DMS53 treated with DMSO at 0.1 percent for 48 hours (cell line): ENCODE measurements at regions not wholly inside any gene's neighbourhood (a gene's known extent, or its start where the extent isn't known, plus 50 kb on each side); places are given as distances from the start of the nearest gene placed in this dataset.
A peak's percentile ranks its signal among the peaks of the same experiment; 100 is the strongest.

ENCODE experiments used
- DNase-seq: peaks from one replicate; lab custom pipeline; 2025; ENCODE audit not compliant: unreplicated experiment; lab: John Stamatoyannopoulos, UW

DNA sequence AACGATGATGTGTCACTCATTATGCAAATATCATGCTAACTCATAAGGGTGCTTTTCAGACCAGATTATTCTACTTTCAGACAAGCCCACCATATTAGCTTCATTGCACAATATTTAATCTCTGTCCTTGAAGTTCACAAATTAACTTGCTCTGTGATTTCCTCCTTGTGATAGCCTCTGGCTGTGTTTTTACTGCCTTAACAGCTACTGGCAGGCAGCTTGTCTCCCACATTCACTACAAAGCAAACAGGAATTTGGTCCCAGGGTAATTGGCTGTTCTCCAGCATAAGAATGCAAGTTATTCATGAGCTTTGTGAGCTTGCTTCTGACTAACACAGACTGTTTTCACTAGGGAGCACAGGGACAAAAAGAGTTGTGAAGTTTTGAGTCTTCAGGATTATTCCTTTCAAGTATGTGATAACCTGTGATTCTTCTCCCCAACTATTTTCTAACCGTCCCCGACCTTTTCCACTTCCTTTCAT is 87.9 kb upstream of the HMCN1 start:
- DNase-seq, result no peak

DNA sequence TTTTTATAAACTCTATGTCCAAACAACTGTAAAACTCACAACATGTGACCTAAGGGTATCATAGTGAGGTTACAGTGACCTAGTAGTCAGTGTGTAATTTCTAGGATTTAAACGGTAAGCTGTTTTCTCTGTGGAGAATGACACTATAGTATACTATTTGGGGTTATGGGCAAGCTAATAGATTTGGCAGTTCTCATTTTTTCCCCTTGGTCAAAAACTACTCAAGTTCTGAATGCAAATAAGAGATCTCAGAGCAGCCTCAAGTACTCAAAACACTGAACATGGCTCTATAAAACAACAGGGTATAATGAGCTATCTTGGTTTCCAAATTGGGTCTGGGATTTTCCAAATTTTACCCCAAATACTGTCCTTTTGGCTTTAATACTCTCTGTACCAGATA is 88.5 kb upstream of the HMCN1 start:
- no peak for DNase-seq

DNA sequence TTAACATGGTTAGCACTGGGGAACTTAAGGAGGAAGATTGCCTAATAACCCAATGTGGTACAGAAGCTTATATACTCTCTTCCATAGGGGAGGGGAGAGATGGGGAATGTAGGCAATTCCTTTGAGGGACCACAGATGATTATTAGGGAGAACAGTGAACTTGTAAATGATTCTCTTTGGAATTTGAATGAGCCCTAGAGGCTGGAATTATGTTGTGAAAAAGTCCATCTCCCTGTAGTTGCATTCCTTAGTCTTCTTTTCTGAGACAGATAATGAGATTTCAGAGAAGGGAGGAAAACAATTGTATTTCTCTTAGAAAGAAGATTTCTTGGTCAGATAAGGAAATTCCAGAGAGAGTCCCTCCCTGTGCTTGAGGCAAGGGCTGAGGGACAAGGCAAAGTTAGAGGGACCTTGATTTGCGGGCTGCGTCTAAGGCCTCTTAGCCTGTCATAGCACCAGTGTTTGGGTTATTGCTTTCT is 89.0 kb upstream of the HMCN1 start:
- no peak for DNase-seq

DNA sequence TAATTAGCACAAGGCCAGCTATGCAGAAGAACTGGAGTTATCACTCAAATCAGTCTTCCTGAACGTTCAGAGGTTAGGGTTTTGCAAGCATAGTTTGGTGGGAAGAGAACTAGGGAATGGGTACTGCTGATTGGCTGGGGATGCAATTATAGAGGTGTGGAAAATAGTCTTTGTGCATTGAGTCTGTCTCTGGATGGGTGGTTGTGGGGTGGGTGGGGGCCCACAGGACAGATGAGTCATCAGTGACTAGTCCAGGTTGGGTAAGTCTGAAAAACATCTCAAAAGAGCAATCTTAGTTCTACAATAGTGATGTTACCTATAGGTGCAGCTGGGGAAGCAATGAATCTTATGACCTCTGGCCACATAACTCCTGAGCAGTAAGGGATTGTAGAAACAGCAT is 89.7 kb upstream of the HMCN1 start:
- DNase-seq, result no peak

DNA sequence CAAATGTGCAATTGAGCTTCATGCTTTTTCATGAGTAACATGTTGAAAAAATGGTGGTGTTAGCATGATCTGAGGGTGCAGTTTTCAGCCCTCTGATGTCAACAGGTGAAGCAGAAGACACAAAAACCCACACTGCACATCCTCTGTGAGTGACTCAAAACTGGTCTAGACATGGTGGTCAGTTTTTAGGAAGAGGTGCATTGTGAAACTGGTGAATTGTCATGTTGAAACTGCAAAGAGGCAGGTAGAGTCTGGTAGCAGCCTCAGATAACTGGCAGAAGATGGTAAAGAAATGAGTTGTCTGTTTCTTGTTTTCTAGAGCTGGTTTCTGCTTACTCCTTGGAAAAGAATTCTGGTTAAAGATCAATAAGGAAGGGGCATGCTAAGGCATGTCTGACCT is 97.3 kb upstream of the HMCN1 start:
- no peak for DNase-seq

DNA sequence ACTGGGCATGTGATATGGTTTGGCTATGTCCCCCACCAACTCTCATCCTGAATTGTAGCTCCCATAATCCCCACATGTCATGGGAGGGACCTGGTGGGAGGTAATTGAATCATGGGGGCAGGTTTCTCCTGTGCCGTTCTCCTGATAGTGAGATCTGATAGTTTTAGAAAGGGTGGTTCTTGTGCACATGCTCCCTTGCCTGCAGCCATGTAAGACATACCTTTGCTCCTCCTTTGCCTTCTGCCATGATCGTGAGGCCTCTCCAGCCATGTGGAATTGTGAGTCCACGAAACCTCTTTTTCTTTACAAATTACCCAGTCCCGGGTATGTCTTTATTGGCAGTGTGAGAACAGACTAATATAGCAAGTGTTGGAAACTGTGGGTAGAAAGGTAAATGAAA is 99.5 kb upstream of the HMCN1 start:
- DNase-seq, result no peak

DNA sequence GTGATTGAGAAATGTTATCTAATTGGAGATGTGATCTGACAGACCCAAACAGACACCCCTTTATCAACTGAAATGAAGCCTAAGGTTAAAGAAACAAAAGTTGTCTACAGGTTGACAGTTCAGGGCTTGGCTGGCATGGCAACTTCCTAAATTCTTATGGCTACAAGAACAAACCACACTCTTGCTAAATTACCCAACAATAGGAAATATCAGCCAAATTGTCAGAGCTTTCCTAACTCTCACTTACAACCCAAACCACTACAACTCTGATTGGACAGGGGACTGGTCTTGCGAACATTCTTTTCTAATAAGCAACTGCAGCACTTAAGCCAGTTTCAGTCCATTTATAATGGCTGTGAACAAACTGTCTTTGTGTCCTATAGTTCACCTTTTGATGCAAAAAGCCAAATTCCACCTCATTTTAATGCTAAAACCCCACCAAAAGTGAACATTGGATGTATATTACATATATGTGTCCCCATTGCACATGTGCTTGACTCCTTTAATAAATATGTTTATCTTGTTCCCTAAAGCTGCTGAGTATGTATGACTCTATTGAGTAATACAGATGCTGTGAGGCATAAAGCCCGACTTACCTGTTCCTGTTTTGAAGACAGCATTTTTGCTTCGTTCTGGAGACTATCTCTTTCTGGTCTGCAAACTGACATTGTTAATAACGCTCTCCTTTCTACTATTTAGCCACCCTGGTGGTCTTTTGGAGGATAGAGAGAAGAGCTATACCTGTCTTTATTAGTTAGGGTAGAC is 101.3 kb upstream of the HMCN1 start:
- no peak for DNase-seq

DNA sequence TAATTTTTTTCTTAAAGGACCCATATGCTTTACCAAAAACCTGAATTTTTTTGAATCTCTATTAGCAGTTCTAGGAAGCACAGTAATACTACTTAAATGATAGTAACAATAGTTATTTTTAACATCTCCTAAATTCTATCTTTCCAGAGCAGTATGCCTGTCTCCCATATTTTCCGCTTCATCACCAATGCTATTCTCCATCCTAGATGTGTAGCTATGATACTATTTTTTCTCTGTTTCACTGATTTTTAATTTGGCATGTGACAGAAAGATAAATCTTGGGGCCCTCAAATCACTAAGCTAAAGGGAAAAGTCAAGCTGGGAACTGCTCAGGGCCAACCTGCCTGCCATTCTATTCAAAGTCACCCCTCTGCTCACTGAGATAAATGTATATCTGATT is 102.3 kb upstream of the HMCN1 start:
- DNase-seq, result no peak

DNA sequence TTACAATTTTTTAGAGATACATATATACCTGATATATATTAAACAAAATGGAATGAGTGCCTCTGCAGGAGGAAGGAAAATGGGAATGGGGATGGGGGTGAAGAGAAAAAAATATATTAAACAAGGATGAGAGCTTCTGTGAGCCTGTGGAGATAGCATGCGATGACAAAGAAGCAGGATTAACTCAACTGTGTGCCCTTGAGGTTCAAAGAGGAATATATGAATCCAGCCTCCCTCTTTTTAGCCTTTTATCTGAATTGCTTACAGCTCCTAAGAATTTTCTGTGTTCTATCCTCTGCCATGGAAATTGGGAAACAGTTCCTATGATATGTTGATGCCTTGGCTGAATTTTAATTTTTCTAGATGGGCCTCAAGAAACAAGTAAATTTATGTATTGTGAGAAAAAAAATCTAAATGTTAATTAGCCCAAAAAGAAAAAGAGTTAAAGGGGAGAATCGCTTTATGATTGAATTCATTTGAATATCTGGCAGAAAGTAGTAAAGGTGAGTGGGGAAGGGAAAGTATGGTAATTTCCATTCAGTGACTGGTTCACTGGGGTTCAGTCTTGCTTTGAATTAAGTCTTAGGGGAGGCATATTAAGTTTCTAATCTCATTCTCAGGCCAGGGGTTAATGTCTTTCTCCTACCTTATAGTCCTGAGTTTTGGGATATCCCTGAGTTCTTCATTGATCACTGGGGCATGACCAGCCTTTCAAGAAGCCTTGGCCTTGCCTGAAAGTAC is 106.3 kb upstream of the HMCN1 start:
- no peak for DNase-seq

DNA sequence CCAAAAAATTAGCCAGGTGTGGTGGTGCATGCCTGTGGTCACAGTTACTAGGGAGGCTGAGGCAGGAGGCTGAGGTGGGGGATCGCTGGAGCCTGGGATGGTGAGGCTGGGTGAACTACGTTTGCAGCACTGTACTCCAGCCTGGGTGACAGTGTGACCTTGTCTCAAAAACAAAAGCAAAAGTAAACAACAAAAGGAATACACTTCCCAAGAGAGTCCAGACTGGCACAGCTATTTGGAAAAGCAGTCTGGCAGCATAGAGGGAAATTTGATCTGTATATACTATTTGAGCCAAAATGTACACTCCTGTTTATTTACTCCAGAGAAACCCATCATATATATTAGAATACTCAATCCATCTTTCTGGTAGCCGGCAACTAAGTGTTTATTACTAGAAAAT is 107.0 kb upstream of the HMCN1 start:
- peak; percentile 1 for DNase-seq

DNA sequence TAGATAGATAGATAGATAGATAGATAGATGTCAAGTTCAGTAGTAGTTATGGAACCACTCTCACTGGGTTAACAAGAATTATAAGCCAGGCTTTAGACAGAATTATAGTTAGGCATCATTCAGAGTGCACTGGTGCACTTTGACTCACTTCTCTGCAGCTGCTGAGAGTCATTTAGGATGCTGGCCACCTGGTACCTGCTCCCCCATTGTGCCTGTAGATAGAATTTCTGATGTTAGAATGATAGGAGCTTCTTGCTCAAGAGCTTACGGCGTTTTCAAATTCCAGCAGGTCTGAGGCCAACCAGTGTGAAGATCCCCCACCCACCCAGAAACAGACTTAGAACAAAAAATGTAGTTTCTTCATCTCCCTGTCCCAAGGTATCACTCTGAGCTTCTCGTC is 107.8 kb upstream of the HMCN1 start:
- no peak for DNase-seq

DNA sequence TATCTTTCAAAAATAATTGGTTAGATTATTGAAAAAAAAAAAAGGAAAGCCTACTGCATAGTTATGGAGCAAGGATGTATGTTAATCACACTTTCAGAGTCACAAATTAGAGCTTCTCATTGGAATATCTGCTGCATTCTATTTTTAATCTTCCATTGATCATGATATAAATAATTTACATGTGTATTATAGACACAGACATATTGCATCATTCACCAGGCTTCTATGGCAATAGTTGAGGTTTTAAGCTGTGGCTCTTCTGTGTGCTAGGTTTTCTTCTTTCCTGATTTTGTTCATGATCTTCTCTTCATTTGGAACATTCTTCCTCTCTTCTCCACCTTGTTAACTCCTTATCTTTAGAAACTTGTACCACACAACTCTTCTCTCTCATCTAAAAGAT is 123.2 kb upstream of the HMCN1 start:
- no peak for DNase-seq

DNA sequence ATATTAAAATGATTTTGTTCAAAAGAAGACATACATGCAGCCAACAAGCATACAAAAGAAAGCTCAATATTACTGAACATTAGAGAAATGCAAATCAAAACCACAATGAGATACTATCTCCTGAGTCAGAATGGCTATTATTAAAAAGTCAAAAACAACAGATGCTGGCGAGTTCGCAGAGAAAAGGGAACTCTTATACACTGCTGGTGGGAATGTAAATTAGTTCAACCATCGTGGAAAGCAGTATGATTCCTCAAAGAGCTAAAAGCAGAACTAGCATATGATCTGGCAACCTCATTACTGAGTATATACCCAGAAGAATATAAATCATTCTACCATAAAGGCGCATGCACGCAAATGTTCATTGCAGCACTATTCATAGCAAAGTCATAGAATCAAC is 126.0 kb upstream of the HMCN1 start:
- DNase-seq, result no peak

DNA sequence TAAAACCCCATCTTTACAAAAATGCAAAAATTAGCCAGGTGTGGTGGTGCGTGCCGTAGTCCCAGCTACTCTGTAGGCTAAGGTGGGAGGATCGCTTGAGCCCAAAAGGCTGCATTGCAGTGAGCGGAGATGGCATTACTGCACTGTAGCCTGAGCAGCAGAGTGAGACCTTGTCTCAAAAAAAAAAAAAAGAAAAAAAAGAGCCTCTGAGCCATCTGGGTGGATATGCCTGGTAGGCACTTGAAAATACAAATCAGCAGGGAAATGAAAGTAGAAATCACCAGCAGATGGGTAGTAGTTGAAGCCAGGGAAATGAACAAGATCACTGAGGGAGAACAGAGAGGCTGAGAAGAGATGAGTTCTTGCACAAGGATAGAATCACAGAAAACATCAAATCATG is 131.0 kb upstream of the HMCN1 start:
- no peak for DNase-seq

DNA sequence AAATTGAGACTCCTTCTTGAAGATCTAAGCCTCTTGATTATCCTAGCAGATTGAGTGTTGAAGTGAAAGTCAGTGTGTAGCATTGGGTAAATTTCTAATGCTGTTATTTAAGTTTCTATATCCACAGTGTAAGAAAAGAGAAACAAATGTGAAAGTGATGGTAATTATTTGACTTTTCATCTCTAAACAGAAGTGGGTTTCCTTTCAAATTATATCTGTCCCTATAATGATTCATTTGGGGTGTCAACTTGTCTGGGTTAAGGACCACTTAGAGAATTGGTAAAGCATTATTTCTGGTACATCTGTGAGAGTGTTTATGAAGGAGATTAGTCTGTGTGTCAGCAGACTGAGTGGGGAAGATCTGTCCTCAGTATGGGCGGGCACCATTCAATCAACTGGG is 133.0 kb upstream of the HMCN1 start:
- DNase-seq, result no peak

DNA sequence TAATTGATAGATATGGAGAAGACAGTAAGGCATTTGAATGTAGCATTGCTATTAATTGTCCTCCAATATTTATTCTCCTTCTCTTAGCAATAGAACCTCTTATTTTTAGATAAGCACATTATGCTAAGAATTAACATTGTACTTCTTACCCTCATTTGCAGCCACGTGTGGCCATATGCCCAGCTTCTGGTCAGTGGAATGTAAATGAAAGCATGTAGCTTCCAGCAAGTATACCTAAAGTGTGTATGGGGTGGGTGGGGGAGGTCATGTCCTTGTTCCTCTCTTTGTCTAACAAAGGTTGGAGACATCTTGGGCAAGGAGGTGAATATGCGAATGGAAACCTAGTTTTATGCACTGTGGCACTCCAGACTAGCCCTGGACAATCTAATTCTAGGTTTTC is 133.6 kb upstream of the HMCN1 start:
- DNase-seq, result no peak

DNA sequence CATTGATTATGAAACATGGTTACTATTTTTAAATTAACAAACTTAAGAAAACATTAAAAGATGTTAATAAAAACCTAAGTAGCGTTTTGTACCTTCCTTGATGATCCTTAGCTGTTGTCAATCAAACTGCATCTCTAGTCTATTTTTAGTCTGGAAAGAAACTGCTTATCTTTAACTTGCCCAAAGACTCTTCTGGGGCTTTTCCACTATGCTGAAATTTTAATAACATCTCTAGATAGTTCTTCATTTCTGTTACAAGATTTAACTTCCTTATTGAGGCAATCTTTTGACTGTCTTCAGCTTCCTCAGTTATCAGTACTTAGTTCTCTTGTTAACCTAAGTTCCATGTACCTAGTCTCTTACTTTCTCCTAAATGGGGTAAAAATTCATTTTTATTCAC is 135.9 kb upstream of the HMCN1 start:
- DNase-seq, result no peak

DNA sequence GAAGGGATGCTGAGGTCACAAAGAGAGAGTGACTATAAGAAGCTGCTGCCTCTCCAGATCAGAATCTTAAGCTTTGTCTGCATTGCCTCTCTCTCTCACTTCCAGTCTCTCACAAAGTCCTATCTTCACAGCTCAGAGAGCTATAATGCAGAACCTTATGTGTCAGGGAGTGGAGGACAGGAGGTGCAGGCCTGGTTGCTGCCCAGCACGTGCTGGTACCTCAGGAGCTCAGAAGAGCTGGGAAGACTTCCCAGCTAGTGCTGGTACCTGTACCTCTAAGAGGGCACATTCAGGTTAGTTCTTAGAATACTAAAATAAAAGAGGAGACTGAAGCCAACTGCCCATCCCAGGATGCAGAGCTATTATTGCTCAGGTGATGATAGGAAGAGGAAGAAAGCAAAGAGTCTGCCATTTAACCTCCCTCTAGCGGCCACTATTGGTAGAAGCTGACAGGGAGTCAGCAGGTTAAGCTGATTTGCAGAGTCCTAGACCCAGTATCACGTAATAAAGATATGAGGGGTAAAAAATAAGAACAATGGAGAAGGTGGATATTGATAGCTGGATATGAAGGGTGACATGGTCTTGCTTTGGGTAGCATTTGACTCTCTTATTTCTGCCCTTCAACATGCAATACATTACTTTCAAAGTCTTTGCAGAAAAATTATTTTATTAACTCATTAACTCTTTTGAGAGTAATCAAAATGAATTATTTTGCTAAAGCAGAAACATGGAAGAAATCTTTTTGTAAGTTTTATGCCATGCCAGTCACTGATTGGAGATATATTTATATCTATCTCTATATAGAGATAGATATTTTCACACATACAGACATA is 138.1 kb upstream of the HMCN1 start:
- DNase-seq, result peak; percentile 68

DNA sequence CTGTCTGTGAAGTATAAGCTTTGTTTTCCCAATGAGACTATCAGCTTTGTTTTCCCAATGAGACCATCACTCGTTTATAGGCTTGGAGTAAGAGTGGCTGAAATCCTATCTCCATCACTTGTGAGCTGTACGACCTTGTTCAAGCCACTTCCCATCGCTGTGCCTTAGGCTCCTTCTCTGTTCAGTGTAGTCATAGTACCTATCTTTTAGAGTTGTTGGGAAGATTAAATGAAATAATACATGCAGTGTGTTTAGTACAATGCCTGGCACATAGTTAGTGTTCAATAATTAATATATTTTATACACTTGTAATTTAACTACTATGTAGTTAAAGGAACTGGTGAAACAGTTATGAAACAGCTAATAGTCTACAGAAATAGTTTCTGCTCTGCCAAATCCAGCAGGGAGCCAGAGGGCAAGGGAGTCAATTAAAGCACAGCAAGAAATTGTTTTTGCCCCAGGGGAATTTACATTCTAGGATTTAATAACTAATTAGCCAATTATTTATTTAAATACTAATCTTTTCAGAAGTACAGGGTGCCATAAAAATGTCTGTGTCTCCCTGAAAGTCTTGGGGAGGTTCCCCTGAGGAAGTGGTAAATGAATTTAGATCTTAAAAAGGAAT is 139.3 kb upstream of the HMCN1 start:
- no peak for DNase-seq

DNA sequence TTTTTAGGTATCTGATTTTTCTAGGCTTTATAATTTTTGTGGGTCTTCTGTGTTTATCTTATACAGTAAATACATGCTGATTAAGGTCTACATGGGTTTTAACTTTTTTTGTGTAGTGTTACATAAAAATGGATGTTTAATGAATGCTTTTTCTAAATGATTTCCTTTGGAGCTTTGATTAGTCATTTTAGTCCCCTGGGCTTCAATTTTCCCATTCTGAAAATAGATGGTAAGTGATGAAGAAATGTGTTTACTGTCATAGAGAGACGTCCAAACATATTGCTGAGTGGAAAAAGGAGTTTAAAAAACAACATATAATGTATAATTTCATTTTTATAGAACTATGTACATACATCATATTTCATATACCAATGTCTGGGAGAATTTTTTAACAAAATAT is 140.9 kb upstream of the HMCN1 start:
- no peak for DNase-seq

DNA sequence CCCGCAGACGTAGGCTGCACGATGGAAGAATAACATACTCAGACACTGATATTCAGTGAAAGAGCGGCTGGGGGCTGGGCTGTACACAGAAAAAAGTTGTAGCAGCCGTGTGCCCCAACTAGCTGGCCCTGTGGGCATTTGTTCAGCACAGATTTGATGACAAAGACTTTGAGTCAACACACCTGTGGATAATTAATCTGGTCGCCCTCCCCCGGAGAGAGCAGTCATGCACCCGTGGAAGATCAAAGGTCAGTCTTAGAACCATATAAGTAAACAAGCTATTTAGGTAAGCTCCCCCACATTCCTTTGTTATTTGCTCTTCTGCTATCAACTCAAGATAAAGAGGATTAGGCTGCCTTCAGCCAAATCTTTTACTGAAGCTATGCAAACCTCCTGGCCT is 148.4 kb upstream of the HMCN1 start:
- DNase-seq, result peak; percentile 1
